Heart left ventricle (tissue), 13 donors: ENCODE measurements at regions not wholly inside any gene's neighbourhood (a gene's known extent, or its start where the extent isn't known, plus 50 kb on each side); places are given as distances from the start of the nearest gene placed in this dataset.

Experiments
- POLR2A ChIP-seq, 2 donors: fragments of 450-650 bp; IDR thresholded peaks; one replicate each; pipeline ENCODE4 v1.6.1; 2017; ENCODE audit warnings: antibody characterized with exemption in 2 of 2, mild to moderate bottlenecking in 2 of 2, moderate library complexity in 2 of 2
- TF ChIP-seq, protein P1 (sequence below), 12 donors: fragments of 200-600 bp; sonication (generic) in 4 of 12; IDR thresholded peaks; one replicate each; pipeline versions ENCODE4 v1.5.0 to v1.8.0; 2018 to 2022; ENCODE audit warnings: antibody characterized with exemption in 12 of 12, mild to moderate bottlenecking in 5 of 12
- donor health status: ischemic (EF 13 %, LVEDD 7.1; RV severe dilation, severe dysfunction).
- donor health status: DM: no; HTN: yes; CAD: no.
- donor health status: DM: no; HTN: no; CAD: no.
- donor health status: ischemic (EF 25% LVEDD 6.9; RV normal size, moderate dysfunction).
- donor health status: ischemic (EF 25% LVEDD 5.7; RV mildly dilated, moderate dysfunction).
- donor health status: ischemic (EF 35%, LVEDD 5.7; RV mildly dilated, moderate dysfunction).
- donor health status: nonischemic (EF 11% LVEDD 7.7; RV severe dilation, severe dysfunction).
- donor health status: DM: yes; HTN: yes; CAD: no.
- donor health status: PGD.
- donor health status: ischemic (EF 29% LVEDD 5.4; RV normal size, mild dysfunction).
- donor health status: nonischemic (EF 23%, LVEDD 6.1; RV moderate dilation, normal function).

DNA sequence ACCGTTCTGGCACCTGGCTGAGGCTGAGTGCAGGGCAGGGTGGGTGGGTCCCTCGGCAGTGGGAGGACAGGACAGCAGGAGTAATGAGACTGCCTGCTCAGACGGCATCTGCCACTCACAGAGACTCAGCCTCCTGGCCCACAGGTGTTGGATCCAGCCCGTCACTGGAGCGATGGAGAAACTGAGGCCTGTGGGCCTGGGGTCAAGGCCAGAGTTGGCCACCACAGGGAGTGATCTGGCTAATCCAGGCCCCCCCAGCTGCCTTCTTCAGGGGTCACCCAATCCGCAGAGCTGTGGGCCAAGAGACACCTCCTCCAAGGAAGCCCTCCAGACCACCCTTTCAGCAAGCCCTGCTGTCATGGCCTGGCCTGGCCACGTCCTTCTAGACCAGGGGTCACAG lies 103.7 kb upstream of the VSTM2B start:
- TF ChIP-seq, protein P1, sequence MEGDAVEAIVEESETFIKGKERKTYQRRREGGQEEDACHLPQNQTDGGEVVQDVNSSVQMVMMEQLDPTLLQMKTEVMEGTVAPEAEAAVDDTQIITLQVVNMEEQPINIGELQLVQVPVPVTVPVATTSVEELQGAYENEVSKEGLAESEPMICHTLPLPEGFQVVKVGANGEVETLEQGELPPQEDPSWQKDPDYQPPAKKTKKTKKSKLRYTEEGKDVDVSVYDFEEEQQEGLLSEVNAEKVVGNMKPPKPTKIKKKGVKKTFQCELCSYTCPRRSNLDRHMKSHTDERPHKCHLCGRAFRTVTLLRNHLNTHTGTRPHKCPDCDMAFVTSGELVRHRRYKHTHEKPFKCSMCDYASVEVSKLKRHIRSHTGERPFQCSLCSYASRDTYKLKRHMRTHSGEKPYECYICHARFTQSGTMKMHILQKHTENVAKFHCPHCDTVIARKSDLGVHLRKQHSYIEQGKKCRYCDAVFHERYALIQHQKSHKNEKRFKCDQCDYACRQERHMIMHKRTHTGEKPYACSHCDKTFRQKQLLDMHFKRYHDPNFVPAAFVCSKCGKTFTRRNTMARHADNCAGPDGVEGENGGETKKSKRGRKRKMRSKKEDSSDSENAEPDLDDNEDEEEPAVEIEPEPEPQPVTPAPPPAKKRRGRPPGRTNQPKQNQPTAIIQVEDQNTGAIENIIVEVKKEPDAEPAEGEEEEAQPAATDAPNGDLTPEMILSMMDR (IDR thresholded peaks at IDR 0.05): no peak
- TF ChIP-seq POLR2A (IDR thresholded peaks at IDR 0.05): no peak
